Forelimb muscle (tissue), 1 donor: ENCODE measurements at regions not wholly inside any gene's neighbourhood (a gene's known extent, or its start where the extent isn't known, plus 50 kb on each side); places are given as distances from the start of the nearest gene placed in this dataset.

ENCODE experiments used
- DNase-seq: peaks from one replicate; pipeline ENCODE4 v3.0.0-alpha.2; 2013; ENCODE audit warnings: low read depth

DNA sequence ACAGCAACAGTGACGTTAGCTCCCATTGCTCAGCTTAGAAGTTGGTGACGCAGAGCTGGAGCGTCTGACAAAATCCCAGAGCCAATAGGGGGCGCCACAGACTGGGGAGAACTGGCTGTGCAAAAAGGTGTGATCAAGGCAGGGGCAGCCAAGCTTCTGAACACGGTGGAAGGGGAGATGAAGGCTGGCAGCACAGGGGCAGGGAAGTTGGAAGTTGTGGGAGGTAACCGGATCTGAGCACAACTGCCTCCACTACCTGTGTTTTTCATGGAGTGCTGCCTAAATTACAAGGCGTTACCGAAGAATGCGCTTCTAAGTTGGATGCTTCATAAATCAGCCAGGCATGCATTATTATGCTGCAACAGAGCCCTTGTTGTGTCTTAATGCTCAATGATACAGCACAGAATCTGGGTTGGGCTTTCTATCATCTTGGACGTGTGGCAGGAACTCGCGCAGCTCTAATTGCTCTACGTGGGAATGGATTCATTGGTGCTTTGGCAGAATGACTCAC, 370.0 kb downstream of the SLC4A3 start:
- DNase-seq, result no peak

DNA sequence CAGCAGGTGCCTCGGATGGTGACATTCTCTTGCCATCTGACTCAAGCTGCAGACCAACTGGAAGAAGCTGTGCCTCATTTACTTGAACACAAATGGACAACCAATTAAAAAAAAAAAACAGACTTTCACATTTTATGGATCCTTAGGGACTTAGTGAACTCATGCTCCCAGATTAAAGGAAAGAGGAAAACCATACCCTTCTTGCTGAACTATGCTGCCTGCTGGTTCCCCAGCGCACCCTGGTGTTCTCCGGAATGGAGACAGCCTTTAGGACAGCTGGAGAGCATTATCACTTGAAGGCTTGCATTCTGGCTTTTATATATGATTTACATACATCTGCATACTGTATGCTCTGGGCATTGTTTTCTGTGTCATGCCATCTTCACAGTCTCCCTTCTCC, 370.7 kb downstream of the SLC4A3 start:
- DNase-seq, result no peak

DNA sequence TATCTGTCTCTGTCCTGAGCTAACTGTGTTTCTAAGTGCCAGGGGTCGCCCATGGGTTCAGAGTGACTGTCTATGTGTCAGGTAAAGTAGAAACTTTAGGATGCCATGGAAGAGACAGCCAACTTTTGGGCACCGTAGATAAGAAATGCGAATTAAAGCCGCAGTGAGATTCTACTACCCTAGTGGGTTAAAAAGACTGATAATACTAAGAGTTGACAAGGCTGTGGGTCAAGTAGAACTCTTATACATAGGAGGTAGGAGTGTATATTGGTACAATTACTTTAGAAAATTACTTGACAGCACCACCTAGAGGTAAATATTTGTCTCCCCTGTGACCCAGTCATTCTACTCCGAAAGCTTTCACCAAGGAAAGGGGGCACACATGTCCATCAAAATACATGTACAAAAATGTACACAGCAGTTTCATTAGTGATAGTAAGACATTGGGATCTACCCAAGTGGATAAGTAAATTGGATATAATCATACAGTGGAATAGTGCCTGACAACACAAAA, 371.3 kb downstream of the SLC4A3 start:
- DNase-seq, result no peak

GRCh38 chr2:220000080-220000479, 372.6 kb downstream of the SLC4A3 start:
- no peak for DNase-seq

GRCh38 chr2:220000586-220000985, 373.2 kb downstream of the SLC4A3 start:
- DNase-seq, result no peak

DNA sequence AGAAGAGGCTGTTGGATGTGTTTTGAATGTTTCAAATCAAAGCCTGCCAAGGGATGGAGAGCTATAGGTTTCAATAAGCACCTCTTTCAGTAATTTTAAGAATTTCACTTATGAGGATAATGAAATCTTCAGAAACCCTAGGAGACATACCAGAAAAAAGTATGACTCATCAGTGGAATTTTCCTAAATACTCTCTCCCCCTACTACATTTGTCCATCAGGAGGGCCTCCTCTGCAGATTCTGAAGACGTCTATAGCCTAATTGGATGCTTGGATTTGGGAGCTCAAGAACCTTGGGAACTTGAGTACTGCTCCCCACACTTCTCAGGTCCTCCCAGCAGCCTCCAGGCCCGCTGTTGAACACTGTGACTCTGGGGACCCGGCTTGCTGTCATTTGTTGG, 374.3 kb downstream of the SLC4A3 start:
- no peak for DNase-seq

DNA sequence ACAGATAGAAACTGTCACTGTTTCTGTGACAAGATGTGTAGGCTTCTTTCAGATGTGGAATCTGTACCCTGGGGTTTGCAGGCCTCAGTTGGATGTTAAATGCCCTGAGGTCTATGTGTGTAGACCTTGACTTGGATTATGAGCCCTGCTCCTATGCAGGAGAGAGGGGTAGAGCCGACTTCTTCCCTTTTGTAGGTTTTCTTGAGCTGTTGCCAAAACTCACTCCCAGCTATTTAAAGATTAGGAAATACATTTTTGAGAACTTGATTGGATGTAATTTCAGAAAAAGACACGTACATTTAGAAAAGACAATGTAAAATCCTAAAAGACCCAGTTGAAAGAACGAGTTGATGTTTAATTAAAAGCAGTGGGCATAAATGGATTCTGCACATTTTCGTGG, 374.8 kb downstream of the SLC4A3 start:
- no peak for DNase-seq

DNA sequence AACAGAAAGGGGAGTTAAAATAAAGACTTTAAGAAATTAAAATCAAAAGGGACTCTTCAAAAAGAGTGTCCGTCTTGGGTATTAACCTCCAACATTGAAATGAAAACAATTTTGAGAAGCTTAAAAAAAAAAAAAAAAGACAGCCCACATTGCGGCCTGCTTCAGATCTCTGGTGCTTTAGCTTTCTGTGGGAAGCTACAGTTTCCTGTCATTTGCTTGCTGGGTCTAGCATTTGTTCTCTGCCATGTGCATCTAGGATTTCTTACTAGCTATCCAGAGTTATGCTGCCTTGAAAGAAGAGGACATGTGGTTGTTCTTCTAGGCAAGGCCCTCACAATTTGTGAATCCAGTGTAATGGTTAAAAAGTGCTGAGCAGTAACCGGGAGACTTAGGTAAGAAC, 375.3 kb downstream of the SLC4A3 start:
- no peak for DNase-seq

GRCh38 chr2:220005362-220005761, 377.9 kb downstream of the SLC4A3 start:
- DNase-seq, result no peak

GRCh38 chr2:220006152-220006621, 378.8 kb downstream of the SLC4A3 start:
- no peak for DNase-seq

DNA sequence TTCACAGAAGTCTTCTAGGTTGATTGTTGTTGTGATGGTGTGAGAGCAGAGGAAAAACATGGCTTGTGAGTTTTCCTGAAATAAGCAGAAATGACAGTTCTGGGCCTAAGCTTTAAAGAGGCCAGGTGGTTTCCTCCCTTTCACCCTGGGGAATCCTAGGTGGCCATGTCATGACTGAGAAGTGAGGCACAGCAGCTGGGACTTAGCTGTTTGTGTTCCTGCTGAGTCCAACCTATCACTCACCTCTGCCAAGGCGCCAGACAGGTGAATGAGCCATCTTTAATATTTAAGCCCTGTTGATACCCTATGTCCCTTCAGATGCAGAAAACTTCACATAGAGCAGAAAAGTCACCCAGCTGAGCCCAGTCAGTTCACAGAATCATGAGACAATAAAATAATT, 384.4 kb downstream of the SLC4A3 start:
- no peak for DNase-seq

GRCh38 chr2:220014961-220015360, 387.5 kb downstream of the SLC4A3 start:
- DNase-seq, result no peak

GRCh38 chr2:220015576-220015975, 388.1 kb downstream of the SLC4A3 start:
- no peak for DNase-seq

DNA sequence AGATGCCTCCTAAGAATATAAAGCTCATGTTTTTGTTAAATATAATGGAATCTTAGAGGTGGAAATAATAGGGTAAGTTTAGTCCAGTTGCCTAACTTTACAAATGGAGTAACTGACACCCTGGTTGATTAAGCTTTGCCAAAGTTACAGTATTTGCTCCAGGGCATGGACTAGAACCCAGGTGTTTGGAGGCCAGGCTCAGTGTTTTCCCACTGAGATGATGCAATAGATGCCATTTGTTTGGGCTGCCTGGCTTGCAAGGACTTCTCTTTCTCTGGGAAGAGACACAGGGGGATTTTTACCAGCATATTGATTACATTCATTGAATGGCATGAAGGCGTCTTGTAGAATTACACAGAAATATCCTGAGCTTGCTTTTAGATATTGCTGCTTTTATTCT, 397.8 kb downstream of the SLC4A3 start:
- no peak for DNase-seq

DNA sequence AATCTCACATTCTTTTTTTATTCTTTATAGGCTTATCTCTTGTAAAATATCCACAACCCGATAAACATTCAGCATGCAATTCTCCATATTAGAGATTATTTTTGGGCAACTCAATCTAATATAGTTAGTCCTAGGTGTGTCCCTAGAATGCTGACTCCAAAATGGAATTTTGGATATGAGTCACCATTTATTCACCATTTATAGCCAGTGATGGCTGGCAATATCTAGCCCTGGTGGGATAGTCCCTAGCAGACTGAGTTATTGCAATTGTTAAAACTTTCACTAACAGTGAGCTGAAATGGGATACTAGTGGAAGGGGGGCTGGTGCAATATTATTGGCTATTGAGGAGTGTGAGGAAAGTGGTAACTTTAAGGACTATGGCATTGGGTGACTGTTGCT, 401.6 kb downstream of the SLC4A3 start:
- DNase-seq, result no peak

GRCh38 chr2:220033546-220033945, 406.1 kb downstream of the SLC4A3 start:
- DNase-seq, result no peak

GRCh38 chr2:220034426-220035130, 407.1 kb downstream of the SLC4A3 start:
- no peak for DNase-seq

DNA sequence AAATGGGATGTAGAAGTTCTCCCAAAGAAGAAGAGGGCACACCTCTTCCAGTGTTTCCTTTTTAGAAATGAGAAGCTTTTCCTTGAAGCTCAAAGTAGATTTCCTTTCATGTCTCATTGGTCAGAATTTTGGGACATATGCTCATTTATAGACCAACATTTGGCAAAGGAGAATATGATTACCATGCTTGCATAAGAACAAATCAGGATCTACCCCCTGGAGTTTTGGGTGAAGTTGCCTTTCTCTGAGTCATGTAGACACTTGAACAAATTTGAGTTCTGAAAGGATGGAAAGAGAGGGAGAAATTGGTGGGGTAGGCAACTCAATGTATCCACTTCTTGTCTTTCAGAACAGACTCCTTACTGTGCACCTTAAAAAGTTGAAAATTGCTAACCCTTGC, 409.0 kb downstream of the SLC4A3 start:
- no peak for DNase-seq

- no peak for DNase-seq
These were observed 412.9 kb downstream of the SLC4A3 start for GRCh38 chr2:220040346-220040745.

GRCh38 chr2:220041447-220041846, 414.0 kb downstream of the SLC4A3 start:
- no peak for DNase-seq

DNA sequence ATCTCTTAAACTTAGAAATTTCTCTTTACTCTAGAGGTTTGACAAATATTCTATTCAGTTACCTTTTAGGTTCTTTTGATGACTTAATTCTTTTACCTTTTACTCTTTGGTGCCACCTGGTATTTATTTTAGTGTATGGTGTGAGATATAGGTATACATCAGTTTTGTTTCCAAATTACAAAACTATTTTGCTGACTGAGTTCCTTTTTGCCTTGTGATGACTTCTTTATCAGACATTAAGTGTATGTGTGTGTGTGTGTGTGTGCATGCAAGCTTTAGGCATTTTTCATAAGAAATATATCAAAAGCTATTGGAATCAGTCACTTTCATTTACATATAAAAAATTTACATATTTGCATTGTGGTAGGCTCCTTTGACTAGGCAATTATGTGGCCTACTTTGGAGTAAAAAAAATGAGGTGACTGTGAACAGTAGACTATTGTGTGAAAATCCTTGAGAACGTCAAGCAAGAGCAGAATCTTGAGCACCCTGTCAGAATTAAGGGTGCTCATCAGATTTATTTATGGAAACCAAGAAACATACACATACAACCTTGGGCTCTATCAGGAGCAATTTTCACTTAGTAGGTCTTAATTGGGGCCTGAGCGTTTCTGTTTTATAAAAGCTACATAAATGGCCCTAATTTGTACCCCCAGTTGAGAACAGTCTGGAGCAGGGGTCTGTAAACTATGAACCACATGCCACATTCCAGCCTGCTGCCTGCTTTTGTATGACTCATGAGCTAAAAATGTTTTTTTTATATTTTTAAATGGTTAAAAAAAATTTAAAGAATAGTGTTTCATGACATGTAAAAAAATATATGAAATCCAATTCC, 415.9 kb downstream of the SLC4A3 start:
- DNase-seq, result no peak

- DNase-seq, result no peak
These were observed 416.5 kb downstream of the SLC4A3 start for GRCh38 chr2:220043990-220044335.

DNA sequence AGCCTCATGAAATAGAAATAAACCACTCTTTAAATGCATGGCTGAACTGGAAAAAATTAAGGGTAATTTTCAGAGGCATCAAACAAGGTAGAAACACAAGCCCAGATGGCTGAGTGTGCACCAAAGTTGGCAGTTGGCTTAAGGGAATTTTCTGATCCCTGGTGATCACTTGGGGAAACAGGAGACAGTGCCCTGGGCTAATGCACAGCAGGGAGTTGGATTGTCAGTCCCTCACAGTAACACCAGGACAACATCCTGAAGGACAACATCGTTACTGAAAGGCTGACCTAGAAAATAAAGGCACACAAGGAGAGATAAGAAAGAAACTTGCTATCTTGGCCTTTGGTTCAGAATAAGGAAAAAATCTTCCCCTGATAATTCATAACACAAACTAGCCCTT, 417.0 kb downstream of the SLC4A3 start:
- no peak for DNase-seq
